Ovary (tissue), 7 donors: ENCODE measurements at regions not wholly inside any gene's neighbourhood (a gene's known extent, or its start where the extent isn't known, plus 50 kb on each side); places are given as distances from the start of the nearest gene placed in this dataset.
"Not testable (repeated sequence)": the region's sequence is repeated elsewhere in the genome, so short reads cannot be mapped to it uniquely, and the experiment has no call there.

Experiments used
- DNase-seq, 5 donors: peaks; one replicate each; pipeline ENCODE4 v3.0.0-alpha.2; 2019 to 2020
- H3K27ac ChIP-seq, 2 donors: fragments of 200-600 bp; one replicate each; pipeline versions ENCODE4 v1.5.1 to v1.8.0; 2019 to 2022
- H3K27me3 ChIP-seq: fragments of 200-600 bp; one replicate; pipeline ENCODE4 v1.8.0; 2022
- H3K36me3 ChIP-seq: fragments of 200-600 bp; sonication (generic); one replicate; pipeline ENCODE4 v1.5.1; 2019
- H3K4me1 ChIP-seq: one replicate; pipeline ENCODE4 v1.8.1; 2013; ENCODE audit warnings: mild to moderate bottlenecking, moderate library complexity; ENCODE audit not compliant: insufficient read depth
- H3K4me3 ChIP-seq: fragments of 200-600 bp; sonication (generic); one replicate; pipeline ENCODE4 v1.5.1; 2017
- H3K9me3 ChIP-seq, 2 donors: fragments of 200-600 bp in 1 of 2; sonication (generic) in 1 of 2; one replicate each; pipeline versions ENCODE4 v1.5.1 to v1.8.1; 2013 to 2019; ENCODE audit warnings: mild to moderate bottlenecking in 1 of 2, moderate library complexity in 1 of 2
- EP300 ChIP-seq: sonication (generic); formaldehyde crosslinking; IDR thresholded peaks from one replicate; pipeline ENCODE4 v1.6.1; 2017; ENCODE audit warnings: antibody characterized with exemption
- POLR2A ChIP-seq: fragments of 450-650 bp; IDR thresholded peaks from one replicate; pipeline ENCODE4 v1.6.1; 2017; ENCODE audit warnings: antibody characterized with exemption, mild to moderate bottlenecking, moderate library complexity
- WGBS, 3 donors: extraction: QIAGEN DNeasy Blood & Tissue Kit in 1 of 3; methylation state at CpG; one replicate each; pipeline versions ENCODE4 v1.1.5 to v1.1.7; 2013 to 2017; 5-methylcytosine and 5-hydroxymethylcytosine counted together
- intact Hi-C, 4 donors: fragments of 100-400 bp; cut with DNase I; formaldehyde crosslinking; loops; one replicate each; pipeline versions ENCODE4 v1.11.0 to v1.15.1; 2022 to 2023
- TF ChIP-seq, protein P1 (sequence below), 3 donors: fragments of 450-650 bp in 2 of 3; fragments of 200-600 bp in 1 of 3; IDR thresholded peaks; one replicate each; pipeline versions ENCODE4 v1.5.1 to v1.8.0; 2016 to 2022; ENCODE audit warnings: antibody characterized with exemption in 3 of 3, mild to moderate bottlenecking in 1 of 3
- donor health status: DM: no; HTN: no; CAD: no; lungs with moderate emphysema.
- donor health status: DM: no; HTN: no; CAD: no.
- donor health status: Bipolar disorder and iron deficiency.
- donor health status: DM: no; HTN: no; CAD: no.
- donor health status: DM: yes; HTN: yes; CAD: no.

DNA sequence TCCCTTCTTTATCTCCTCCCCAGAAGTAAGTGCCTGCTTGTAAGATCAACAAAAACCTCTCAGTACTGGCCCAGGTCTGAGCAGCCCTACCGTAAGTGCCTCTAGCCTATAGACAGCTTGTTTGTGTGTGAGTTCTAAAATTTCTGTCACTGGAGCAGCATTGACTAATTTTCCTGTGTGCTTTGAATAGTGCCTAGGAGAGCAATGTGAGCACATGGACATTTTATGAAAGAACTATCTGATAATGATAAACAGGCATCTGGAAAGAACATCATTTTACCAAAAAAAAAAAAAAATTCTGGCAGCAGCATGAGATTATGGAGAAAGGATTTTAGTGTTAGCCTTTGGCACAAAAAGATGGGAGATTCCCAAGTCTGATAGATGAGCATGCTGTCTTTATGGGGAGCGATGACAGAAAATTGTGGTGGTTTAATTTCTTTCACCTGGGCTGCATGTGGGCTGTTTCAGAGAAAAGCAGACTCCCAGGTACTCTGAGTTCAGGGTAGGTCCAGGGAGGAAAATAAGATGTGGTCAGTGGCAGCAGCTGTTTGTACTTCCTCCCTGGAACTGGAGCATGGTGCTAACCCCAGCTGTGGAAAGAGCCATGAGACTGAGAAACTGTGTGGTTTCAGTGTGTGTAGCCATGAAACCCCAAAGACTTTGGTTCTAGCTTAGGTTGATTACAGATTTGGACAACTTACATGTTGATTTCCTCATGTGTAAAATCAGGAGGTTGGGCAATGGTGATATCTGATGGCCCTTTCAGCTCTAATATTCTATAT is 419.9 kb downstream of the NTRK2 start:
- no peak overlapping the region for H3K27ac ChIP-seq
- H3K4me3 ChIP-seq = no peak overlapping the region
- intact Hi-C loops = no loop called here
- H3K4me1 ChIP-seq = no peaks in the 10 kb centered on the region
- TF ChIP-seq POLR2A (no peak), EP300 (no peak)
- TF ChIP-seq, protein P1, sequence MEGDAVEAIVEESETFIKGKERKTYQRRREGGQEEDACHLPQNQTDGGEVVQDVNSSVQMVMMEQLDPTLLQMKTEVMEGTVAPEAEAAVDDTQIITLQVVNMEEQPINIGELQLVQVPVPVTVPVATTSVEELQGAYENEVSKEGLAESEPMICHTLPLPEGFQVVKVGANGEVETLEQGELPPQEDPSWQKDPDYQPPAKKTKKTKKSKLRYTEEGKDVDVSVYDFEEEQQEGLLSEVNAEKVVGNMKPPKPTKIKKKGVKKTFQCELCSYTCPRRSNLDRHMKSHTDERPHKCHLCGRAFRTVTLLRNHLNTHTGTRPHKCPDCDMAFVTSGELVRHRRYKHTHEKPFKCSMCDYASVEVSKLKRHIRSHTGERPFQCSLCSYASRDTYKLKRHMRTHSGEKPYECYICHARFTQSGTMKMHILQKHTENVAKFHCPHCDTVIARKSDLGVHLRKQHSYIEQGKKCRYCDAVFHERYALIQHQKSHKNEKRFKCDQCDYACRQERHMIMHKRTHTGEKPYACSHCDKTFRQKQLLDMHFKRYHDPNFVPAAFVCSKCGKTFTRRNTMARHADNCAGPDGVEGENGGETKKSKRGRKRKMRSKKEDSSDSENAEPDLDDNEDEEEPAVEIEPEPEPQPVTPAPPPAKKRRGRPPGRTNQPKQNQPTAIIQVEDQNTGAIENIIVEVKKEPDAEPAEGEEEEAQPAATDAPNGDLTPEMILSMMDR (IDR thresholded peaks at IDR 0.05) = no peak
- H3K9me3 ChIP-seq = no peaks in the 10 kb centered on the region
- no peaks in the 10 kb centered on the region for H3K27me3 ChIP-seq
- no peaks in the 10 kb centered on the region for H3K36me3 ChIP-seq
- WGBS, 3 donors = 63 to 70% (median 67%) methylated on average over 2 of the region's 2 CpGs
- DNase-seq = no peak

DNA sequence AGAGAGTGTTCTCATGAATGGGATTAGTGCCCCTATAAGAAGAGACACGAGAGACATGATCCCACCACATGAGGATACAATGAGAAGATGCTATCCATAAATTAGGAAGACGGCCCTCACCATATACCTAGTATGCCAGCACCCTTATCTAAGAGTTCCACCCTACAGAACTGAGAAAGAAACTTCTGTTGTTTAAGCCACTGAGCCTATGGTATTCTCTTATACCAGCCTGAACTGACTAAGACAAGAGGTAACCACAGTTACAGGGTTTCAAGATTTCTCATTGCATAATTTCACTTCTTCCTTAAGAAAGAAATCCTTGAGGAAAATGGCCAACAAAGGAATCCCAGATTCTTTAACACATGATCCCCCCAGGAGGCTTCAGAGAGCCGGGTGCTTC is 412.4 kb downstream of the NTRK2 start:
- intact Hi-C loops = no loop called here
- Histone ChIP-seq H3K4me3 (no peak overlapping the region), H3K9me3 (no peaks in the 10 kb centered on the region), H3K27ac (no peak overlapping the region), H3K36me3 (no peaks in the 10 kb centered on the region), H3K4me1 (no peaks in the 10 kb centered on the region), H3K27me3 (no peaks in the 10 kb centered on the region)
- WGBS, 3 donors = 87 to 92% (median 90%) methylated on average over 3 of the region's 3 CpGs
- DNase-seq = no peak
- no peak for TF ChIP-seq EP300
- TF ChIP-seq, protein P1 (IDR thresholded peaks at IDR 0.05) = no peak

GRCh38 chr9:85079349-85079748 is 409.8 kb downstream of the NTRK2 start:
- 42 to 71% (median 49%) methylated on average over 1 of the region's 1 CpG for WGBS, 3 donors
- H3K36me3 ChIP-seq = no peaks in the 10 kb centered on the region
- intact Hi-C loops = no loop called here

GRCh38 chr9:85077944-85078343 is 408.4 kb downstream of the NTRK2 start:
- Histone ChIP-seq H3K4me1 (no peaks in the 10 kb centered on the region), H3K4me3 (no peak overlapping the region), H3K27me3 (no peaks in the 10 kb centered on the region), H3K36me3 (no peaks in the 10 kb centered on the region), H3K9me3 (no peaks in the 10 kb centered on the region), H3K27ac (no peak overlapping the region)
- TF ChIP-seq EP300 (no peak), POLR2A (no peak)
- TF ChIP-seq, protein P1 (IDR thresholded peaks at IDR 0.05) = no peak
- no peak for DNase-seq
- WGBS, 3 donors = 75 to 81% (median 78%) methylated on average over 5 of the region's 5 CpGs
- intact Hi-C loops = no loop called here

More at GRCh38 chr9:85079349-85079748, 409.8 kb downstream of the NTRK2 start:
- DNase-seq = no peak
- H3K27me3 ChIP-seq = no peaks in the 10 kb centered on the region
- H3K27ac ChIP-seq = no peak overlapping the region
- H3K4me3 ChIP-seq = no peak overlapping the region
- no peaks in the 10 kb centered on the region for H3K9me3 ChIP-seq
- no peaks in the 10 kb centered on the region for H3K4me1 ChIP-seq
- no peak for TF ChIP-seq EP300
- TF ChIP-seq, protein P1 (IDR thresholded peaks at IDR 0.05) = no peak
- no peak for TF ChIP-seq POLR2A

DNA sequence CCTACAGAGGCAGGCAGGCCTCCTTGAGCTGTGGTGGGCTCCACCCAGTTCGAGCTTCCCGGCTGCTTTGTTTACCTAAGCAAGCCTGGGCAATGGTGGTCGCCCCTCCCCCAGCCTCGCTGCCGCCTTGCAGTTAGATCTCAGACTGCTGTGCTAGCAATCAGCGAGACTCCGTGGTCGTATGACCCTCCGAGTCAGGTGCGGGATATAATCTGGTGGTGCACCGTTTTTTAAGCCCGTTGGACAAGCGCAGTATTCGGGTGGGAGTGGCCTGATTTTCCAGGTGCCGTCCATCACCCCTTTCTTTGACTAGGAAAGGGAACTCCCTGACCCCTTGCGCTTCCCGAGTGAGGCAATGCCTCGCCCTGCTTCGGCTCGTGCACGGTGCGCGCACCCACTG is 407.6 kb downstream of the NTRK2 start:
- not testable (repeated sequence) for H3K9me3 ChIP-seq

More for the DNA sequence above, 407.6 kb downstream of the NTRK2 start:
- H3K27ac ChIP-seq, H3K27me3 ChIP-seq, H3K4me3 ChIP-seq, H3K4me1 ChIP-seq, DNase-seq, H3K36me3 ChIP-seq, intact Hi-C loops: not testable (repeated sequence)
- WGBS, 3 donors = 67 to 85% (median 77%) methylated on average over 13 to 23 of the region's 23 CpGs
